GM10266 (cell line): ENCODE measurements at regions not wholly inside any gene's neighbourhood (a gene's known extent, or its start where the extent isn't known, plus 50 kb on each side); places are given as distances from the start of the nearest gene placed in this dataset.
A peak's percentile ranks its signal among the peaks of the same experiment; 100 is the strongest.
"Not testable (repeated sequence)": the region's sequence is repeated elsewhere in the genome, so short reads cannot be mapped to it uniquely, and the experiment has no call there.

ENCODE experiments used
- DNase-seq: peaks from one replicate; pipeline ENCODE4 v3.0.0; 2012; ENCODE audit errors: extremely low spot score
- TF ChIP-seq, protein P1 (sequence below): IDR thresholded peaks from 2 replicates; pipeline ENCODE4 v1.5.1; 2012; ENCODE audit warnings: mild to moderate bottlenecking, low read depth; ENCODE audit not compliant: control insufficient read depth, insufficient read depth; ENCODE audit errors: missing control alignments

DNA sequence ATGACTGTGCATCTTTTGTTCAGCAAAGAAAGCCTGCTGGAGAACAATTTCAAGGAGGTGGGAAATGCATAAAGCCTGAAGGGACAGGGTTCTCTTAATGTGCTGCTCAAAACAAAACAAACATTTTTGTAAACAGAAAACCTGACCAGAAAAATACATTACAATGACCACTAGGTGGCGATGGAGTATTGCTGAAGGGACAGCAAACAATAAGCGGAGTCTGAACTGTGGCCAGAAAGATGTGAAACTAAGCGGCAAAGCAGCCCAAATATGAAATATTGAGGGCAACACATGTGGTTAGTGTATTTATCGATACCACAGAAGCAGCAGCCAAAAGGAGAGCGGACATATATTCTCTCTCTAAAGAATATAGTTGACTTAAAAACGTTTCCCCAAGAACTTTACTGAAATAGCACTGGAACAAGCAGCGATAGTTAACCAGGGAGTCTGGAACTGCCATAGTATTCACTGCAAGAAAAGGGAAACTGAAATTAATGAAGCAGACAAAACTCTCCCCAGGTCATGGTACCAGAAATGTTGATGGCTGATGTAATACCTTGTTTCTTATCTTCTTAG, 1814.2 kb upstream of the DEFB115 start:
- TF ChIP-seq, protein P1, sequence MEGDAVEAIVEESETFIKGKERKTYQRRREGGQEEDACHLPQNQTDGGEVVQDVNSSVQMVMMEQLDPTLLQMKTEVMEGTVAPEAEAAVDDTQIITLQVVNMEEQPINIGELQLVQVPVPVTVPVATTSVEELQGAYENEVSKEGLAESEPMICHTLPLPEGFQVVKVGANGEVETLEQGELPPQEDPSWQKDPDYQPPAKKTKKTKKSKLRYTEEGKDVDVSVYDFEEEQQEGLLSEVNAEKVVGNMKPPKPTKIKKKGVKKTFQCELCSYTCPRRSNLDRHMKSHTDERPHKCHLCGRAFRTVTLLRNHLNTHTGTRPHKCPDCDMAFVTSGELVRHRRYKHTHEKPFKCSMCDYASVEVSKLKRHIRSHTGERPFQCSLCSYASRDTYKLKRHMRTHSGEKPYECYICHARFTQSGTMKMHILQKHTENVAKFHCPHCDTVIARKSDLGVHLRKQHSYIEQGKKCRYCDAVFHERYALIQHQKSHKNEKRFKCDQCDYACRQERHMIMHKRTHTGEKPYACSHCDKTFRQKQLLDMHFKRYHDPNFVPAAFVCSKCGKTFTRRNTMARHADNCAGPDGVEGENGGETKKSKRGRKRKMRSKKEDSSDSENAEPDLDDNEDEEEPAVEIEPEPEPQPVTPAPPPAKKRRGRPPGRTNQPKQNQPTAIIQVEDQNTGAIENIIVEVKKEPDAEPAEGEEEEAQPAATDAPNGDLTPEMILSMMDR: peak; percentile 53
- DNase-seq: peak; percentile 21

DNA sequence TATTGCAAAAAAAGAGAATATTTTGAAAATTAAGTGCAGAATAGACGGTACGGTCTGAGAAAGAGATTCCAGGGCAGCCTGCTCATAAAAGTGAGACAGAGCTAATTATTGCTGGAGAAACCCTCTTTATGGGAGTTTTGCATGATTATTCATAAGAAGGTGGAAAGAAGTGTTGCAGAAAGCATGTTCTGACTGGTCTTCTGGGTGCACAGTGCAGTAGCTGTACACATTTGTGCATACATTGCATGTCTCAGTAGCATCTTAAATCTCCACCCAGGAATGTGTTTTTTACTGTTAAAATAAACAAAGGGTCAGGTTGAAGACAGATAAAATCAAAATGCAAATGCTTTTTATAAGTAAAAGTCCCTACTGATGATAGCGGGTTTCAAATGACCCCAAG, 1813.6 kb upstream of the DEFB115 start:
- TF ChIP-seq, protein P1: no peak

DNA sequence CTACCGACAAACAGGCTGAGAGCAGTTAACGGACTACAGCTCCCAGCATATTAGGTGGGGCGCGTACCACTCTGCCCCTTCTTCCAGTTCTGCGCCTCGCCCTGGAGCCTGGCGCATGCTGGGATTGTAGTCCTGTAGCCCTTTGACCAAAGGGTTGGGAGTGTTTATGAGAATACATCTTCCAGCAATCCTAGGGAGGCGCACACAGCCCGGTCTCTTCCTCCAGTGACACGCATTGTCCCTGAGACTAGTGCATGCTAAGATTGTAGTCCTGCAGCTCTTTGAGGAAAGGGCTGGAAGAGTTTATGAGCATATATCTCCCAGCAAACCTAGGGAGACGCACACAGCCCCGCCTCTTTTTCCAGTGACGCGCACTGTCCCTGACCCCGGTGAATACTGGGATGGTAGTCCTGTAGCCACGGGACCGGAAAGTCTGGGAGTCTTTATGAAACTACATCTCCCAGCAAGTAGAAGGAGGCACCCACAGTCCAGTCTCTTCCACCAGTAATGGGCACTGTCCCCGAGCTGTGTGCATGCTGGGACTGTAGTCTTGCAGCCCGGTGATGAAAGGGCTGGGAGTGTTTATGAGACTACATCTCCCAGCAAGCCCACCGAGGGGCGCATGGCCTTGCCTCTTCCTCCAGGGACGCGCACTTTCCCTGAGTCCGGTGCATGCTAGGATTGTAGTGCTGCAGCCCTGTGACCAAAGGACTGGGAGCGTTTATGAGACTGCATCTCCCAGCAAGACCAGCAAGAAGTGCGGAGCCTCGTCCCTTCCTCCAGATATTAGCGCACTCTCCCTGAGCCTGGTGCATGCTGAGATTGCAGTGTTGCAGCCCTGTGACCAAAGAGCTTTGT, 1812.2 kb upstream of the DEFB115 start:
- not testable (repeated sequence) for DNase-seq

More for the DNA sequence above, 1813.6 kb upstream of the DEFB115 start:
- DNase-seq: no peak

DNA sequence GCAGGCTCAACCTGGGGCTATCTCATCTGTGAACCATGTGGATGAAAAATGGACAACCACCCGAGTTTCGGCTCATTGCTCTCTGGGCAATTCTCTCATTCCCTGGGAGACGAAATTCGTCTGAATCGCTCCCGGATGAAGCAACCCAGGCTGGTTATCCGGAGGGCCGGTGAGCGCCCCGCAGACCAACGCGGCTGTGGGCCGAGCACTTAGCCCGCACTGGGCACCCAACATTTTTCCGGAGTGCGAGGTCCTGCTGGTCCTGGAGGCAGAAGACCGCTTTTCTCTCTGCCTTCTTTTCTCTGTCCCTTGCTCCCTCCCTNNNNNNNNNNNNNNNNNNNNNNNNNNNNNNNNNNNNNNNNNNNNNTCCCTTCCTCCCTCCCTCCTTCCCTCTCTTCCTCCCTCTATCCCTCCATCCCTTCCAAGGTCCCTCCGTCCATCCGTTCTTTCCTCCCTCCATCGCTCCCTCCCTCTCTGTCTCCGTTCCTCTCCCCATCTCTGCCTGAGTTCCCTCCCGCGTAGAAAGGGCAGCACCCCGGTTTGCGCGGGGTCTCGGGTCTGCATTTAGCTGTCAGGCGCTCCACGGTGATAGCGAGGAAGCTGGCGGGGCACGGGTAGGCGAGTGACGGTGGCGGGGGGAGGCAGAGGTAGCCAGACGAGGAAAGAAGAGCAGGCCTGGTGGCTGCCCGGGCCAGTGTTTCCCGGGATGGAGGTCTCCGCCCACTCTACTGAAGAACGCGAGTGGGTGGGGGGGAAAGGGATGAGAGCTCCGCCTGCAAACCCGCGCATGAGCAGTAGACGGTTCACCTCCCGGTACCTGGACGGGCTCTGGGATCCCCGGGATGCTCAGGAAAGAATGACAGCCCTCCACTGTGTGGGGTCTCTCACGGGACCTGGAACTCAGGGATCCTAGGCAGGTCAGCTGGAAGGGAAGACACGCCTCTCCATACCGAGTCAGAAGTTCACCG, 1809.7 kb upstream of the DEFB115 start:
- not testable (repeated sequence) for DNase-seq

DNA sequence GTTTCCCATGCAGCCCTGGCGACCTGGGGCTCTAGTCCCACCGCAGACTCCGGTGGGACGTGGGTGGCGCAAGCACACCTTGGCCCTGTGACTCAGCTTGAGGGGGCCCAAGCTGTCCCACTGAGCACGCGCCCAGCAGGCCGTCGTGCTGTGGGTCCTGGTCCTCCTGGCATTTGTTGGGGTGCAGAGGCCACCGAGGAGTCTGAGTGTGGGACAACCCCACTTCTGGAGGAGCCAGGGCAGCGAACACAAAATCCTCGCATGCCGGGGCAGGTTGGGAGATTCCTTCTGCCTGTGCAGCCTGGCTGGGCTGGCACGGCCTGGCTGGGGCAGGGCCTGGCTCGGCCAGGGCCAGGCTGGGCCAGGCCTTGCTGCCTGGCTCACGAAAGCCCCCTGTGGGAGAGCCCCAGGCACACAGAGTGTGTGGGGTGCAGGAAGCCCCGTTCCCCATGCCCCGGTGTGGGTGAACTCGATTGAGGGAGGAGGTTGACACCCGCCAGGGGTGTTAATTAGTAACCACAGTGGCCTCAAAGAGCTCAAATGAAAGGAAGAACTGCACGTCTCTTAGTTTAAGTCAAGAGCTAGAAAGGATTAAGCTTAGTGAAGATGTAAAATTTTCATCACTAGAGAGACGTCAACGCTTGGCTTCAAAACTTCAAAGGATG, 1808.5 kb upstream of the DEFB115 start:
- TF ChIP-seq, protein P1: no peak
- no peak for DNase-seq

DNA sequence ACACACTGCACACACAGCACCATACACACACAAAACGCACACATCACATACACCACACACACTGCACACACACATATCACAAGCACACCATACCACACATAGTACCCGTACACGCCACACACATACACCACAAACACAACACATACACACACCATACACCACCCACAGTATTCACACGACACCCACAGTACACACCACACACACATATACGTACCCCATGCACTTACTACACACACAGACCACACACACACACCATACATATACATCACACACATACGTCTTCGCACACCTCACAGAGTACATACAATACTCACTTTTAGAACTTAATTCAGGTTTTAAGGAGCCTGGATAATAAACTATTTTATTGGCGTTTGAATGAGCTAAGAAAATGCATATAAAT, 1805.3 kb upstream of the DEFB115 start:
- no peak for DNase-seq
- TF ChIP-seq, protein P1: no peak

DNA sequence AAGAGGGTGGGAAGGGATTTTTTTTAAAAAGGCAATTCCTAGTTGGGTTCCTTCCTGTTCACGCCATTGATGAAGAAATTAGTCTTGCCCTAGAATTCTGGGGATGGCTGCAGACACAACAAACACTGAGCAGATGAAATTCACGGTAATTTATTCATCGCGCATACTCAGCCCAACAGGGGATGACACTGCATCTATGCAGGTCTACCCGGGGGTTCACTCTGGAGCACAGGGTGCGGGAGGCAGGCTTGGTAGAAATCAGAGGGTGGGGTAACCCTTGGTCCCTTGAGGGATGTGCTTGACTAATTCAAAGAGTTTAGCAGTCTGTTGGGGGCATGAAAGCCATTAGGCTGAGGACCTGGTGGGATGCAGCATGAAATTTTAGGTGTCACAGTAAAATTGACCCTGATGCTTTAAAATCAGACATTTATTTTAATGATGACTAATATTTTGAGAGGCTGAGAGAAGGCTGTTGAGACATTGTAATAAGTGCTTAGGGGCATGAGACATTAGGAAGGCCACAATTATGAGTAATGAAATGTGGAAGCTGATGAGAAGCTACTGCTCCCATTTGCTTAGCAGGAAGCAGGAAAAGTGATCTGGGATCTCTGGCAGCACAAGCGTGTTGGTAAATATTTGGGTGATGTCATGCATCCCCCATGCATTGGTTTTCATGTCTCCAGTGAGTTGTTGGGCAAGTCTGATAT, 1800.3 kb upstream of the DEFB115 start:
- DNase-seq: not testable (repeated sequence)

DNA sequence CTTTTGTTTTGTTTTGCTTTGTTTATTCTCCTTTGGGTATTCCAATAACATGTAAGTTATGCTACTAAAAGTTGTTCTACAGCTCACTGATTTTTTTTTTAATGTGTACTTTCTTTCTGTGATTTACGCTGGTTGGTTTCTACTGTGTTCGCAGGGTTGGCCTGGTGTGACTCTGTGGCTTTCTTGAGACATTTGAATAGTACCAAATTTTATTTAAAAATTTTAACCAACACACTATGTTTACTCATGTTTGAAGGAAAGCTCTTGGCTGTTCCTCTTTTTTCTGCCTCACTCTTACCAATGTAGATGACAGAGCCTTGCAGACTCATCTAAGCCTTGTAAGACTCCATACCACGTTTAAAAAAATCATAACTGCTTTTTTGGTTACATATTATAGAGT, 1784.9 kb upstream of the DEFB115 start:
- TF ChIP-seq, protein P1: no peak
- DNase-seq: no peak

DNA sequence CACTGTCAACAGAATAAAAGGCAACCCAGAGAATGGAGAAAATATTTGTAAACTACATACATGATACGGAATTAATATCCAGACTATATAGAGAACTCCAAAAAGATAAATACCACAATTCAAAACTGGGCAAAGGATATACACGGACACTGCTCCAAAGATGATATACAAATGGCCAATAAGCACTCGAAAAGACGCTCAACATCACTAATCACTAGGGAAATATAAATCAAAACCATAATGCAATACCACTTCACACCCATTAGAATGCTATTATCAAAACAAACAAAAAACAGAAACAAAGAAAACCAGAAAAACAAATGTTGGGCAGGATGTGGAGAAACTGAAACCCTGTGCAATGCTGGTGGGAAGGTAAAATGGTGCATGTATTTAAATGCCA, 1764.6 kb upstream of the DEFB115 start:
- not testable (repeated sequence) for DNase-seq

DNA sequence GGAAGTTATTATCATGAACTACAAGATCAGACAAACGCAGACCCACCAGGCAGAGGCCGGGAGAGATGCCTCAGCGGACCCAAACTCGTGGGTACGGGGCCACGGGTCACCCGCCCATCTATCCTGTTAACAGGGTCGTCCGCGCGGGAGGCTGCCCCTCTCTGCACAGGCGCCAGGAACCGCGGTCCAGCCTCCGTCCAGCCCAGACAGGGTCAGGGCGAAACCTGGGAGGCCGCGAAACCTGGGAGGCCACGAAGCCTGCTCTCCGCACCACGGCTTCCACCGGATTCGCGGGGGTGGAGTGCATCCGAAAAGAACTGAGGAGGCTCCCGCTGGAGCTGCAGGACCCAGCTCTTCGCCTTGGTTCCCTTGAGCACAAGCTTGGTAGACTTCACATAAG, 1760.7 kb upstream of the DEFB115 start:
- DNase-seq: not testable (repeated sequence)
